Suprapubic skin (tissue), 3 donors: ENCODE measurements at regions not wholly inside any gene's neighbourhood (a gene's known extent, or its start where the extent isn't known, plus 50 kb on each side); places are given as distances from the start of the nearest gene placed in this dataset.

Experiments used
- EP300 ChIP-seq: sonication (generic); formaldehyde crosslinking; IDR thresholded peaks from one replicate; pipeline ENCODE4 v1.6.1; 2017; ENCODE audit warnings: antibody characterized with exemption
- TF ChIP-seq, protein P1 (sequence below), 2 donors: fragments of 200-600 bp in 1 of 2; fragments of 450-650 bp in 1 of 2; sonication (generic) in 1 of 2; IDR thresholded peaks; one replicate each; pipeline ENCODE4 v1.5.1; 2016 to 2019; ENCODE audit warnings: antibody characterized with exemption in 2 of 2, mild to moderate bottlenecking in 1 of 2, moderate library complexity in 1 of 2

DNA sequence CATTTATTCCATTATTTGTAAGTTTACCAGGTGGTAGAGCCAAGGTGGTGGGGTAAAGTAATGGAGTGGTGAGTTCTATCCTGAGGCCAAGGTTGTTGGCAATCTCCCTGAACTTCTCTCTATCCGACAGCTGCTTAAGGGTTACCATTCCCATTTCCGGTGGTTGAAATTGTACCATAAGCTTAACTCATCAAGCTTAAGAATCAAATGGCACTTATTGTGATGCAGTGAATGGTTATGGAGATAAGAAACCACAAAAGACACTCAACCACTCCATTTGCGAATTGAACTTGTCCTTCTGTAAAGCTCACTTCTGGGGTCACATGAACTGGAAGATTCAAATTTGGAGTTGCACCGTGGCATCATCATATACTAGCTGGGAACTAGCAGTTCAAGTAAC is 287.4 kb upstream of the SLCO3A1 start:
- TF ChIP-seq, protein P1, sequence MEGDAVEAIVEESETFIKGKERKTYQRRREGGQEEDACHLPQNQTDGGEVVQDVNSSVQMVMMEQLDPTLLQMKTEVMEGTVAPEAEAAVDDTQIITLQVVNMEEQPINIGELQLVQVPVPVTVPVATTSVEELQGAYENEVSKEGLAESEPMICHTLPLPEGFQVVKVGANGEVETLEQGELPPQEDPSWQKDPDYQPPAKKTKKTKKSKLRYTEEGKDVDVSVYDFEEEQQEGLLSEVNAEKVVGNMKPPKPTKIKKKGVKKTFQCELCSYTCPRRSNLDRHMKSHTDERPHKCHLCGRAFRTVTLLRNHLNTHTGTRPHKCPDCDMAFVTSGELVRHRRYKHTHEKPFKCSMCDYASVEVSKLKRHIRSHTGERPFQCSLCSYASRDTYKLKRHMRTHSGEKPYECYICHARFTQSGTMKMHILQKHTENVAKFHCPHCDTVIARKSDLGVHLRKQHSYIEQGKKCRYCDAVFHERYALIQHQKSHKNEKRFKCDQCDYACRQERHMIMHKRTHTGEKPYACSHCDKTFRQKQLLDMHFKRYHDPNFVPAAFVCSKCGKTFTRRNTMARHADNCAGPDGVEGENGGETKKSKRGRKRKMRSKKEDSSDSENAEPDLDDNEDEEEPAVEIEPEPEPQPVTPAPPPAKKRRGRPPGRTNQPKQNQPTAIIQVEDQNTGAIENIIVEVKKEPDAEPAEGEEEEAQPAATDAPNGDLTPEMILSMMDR (IDR thresholded peaks at IDR 0.05): no peak
- no peak for TF ChIP-seq EP300
